ENCODE measurements at regions not wholly inside any gene's neighbourhood (a gene's known extent, or its start where the extent isn't known, plus 50 kb on each side); places are given as distances from the start of the nearest gene placed in this dataset.
"Not testable (repeated sequence)": the region's sequence is repeated elsewhere in the genome, so short reads cannot be mapped to it uniquely, and the experiment has no call there.

- not testable (repeated sequence) for DNase-seq
Measured at GRCh38 chr5:34329611-34330108, 286.6 kb upstream of the C1QTNF3 start.

DNA sequence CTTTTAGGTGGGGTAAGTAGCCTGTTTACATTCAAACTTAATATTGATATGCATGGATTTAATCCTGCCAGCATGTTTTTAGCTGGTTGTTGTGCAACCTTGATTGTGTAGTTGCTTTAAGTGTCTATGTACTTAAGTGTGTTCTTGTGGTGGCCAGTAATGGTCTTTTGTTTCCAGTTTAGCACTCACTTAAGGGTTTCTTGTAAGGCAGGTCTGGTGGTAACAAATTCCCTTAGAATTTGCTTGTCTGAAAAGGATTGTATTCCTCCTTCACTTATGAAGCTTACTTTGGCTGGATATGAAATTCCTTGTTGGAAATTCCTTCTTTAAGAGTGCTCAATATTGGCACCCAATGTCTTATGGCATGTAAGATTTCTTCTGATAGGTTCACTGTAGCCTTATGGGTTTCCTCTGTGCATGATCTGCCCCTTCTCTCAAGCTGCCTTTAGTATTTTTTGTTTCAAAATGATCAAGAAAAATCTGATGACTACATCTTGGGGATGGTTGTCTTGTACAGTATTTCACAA, 289.0 kb upstream of the C1QTNF3 start:
- DNase-seq, result not testable (repeated sequence)

- DNase-seq, result not testable (repeated sequence)
Measured at GRCh38 chr5:34339408-34340001, 296.5 kb upstream of the C1QTNF3 start.

DNA sequence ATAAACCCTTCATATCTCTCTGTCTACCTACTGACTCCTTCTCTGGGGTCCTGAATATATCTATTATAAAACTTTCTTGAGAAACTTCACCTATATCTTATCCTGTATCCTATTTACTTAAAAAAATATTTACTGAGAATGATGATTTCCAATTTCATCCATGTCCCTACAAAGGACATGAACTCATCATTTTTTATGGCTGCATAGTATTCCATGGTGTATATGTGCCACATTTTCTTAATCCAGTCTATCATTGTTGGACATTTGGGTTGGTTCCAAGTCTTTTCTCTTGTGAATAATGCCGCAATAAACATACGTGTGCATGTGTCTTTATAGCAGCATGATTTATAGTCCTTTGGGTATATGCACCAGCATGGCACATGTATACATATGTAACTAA, 301.7 kb upstream of the RAI14 start:
- DNase-seq, result not testable (repeated sequence)

- DNase-seq, result not testable (repeated sequence)
Measured at GRCh38 chr5:34371417-34371816, 284.7 kb upstream of the RAI14 start.

DNA sequence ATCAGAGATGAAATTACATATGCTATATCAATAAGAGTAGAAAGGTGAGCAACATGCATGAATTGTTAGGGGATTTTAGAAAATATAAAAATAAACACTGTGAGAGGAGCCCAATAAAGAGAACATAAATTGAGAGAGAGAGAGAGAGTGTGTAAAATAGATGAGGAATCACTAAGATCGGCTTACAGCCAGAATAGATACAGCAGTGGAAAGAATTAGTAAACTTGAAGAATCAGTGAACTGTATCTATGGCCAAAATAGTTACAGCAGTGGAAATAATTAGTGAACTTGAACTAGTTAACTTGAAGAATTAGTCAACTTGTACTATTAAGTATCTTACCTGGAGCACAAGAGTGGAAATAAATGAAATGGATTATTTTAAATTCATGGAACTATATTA, 284.3 kb upstream of the RAI14 start:
- DNase-seq, result not testable (repeated sequence)

DNA sequence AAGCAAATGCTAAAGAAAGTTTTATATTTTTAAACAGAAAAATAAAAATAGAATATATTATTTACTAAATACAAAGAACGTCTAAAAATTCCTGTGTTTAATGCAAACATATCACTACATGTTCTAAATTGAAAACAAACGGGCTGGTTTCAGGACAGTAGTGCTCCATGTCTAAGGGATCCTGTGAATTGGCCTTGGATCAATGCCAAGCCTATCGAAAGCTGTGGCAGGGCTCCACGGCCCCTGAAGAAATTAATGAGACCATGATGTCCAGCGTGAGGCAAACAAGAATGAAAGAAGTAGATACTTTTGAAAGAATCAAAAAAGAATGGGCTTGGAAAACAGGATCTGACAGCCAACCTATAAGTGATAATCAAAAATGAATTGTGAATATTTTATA, 283.4 kb upstream of the RAI14 start:
- DNase-seq, result not testable (repeated sequence)

DNA sequence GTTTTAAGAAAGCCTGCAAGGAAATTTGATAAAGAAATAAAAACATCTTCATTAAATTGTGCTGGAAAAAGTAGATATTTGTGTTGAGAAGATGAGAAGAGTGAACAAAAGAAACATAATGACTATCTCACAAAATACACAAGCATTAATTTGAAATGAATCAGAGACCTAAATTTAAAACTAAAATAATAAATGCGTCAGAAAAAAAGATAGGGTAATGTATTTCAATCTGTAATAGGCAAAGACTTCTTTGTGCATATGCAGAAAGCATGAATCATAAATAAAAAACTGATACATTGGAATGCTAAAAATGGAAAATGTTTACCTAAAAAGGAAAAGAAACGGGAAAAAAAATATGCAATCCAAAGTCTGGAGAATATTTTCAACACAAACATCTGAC, 278.5 kb upstream of the RAI14 start:
- not testable (repeated sequence) for DNase-seq

GRCh38 chr5:34378498-34378897, 277.6 kb upstream of the RAI14 start:
- not testable (repeated sequence) for DNase-seq

GRCh38 chr5:34388754-34389153, 267.4 kb upstream of the RAI14 start:
- not testable (repeated sequence) for DNase-seq

DNA sequence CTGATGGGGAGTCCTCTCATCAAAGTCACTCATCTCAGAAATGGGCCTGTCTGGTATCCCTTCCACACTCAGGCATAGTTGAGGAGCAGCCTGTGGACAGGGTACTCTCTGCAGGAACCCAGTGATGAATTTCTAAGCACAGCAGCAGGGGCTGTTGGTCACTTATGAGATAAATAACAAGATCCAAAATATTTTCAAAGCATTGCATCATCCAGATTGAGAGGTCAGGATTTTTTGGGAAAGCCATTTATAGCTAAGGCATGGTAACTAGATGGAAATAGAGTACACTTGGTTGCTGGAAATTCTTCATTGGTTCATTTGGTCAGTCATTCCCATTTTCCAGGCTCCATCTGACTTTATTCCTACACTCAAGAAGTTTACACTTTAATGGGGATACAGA, 246.8 kb upstream of the RAI14 start:
- no peak for DNase-seq

GRCh38 chr5:34410411-34411139, 245.6 kb upstream of the RAI14 start:
- DNase-seq, result no peak

GRCh38 chr5:34411470-34412346, 244.4 kb upstream of the RAI14 start:
- DNase-seq, result no peak

DNA sequence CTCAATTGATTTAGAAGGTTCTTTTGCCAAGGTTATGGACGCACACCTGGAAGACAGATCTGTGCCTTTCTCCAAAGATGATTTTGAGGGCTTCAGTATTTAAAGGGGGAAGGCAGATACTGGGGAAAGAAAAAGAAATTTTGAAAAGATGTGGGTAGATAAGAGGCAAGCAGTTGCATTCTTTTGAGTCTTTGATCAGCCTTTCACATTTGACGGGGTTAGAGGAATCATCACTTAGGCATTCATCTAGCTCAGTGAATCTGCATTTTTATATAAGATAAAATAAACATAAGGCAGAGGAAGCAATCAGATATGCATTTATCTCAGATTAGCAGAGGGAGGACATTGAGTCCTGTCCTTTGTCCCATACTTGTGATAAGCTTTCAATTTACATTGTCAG, 243.4 kb upstream of the RAI14 start:
- no peak for DNase-seq

DNA sequence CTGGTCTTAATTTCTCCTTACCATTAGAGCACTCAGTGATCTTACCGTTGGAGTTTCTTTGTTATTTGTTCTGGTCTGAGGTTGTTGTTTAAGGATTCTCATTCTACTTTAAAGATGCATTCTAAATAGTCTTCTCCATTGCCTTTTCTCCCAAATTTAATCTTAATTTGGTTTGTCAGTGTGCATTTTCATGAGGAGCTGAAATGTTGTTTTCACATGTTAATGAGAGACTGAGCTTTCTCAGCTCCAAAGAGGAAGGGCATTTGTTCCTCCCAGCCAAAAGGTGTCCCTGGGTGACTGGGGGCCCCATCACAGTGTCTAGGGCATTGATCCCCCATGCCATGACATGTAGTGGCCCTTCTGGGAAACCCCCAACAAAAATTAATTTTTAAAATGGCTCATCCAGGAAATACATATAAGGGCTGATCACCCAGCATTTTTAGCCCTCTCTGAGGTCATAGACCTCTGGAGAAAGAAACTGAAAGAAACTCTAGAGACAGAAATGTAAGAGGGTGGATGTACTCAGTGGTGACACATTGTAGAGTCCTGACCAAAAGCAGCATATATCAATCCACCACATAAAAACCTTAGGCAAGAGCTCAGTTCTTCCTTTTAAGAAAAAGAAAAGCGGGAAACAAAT, 240.4 kb upstream of the RAI14 start:
- no peak for DNase-seq

DNA sequence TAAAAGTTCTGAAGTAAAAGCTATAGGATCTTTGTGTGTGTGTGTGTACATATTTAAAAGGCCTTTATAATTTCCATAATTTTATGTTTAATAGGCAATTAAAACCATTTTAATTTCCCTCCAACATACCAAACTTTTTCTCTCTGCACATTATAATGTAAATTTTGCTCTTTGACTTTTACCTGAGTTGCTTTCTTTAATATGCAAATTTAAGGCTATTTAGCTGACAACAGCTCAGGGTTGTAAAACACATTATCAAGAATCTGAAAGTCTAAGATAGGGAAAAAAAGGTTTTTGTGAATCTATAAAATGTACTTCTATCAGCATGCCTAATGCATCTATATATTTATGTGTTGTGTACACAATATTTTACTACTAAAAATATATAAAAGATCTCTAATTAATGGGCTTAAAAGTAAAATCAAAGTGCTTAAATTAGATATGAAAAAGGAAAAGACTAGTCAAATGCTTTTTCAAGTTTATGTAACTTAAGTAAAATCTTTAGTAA, 239.6 kb upstream of the RAI14 start:
- DNase-seq, result no peak

GRCh38 chr5:34420191-34420590, 235.9 kb upstream of the RAI14 start:
- not testable (repeated sequence) for DNase-seq

- no peak for DNase-seq
Measured at GRCh38 chr5:34436761-34437501, 219.2 kb upstream of the RAI14 start.

DNA sequence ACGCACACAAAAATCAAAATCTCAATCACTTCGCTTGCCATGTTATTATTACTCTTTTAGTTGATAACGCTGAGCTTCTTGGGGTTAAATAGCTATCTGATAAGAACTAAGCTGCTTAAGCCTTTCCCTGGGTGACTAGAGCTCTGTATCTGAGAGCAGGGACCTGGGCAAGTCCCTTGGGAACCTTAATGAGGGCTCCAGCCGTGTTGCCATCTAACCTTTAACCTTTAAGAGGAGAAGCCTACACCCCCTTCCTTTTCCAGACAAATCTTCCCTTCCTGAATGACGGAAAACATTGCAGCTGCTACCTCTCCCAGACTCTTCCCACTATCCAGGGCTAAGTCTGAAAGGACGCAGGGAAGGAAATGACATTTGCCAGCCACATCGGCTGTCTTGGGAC, 216.5 kb upstream of the RAI14 start:
- DNase-seq, result no peak

DNA sequence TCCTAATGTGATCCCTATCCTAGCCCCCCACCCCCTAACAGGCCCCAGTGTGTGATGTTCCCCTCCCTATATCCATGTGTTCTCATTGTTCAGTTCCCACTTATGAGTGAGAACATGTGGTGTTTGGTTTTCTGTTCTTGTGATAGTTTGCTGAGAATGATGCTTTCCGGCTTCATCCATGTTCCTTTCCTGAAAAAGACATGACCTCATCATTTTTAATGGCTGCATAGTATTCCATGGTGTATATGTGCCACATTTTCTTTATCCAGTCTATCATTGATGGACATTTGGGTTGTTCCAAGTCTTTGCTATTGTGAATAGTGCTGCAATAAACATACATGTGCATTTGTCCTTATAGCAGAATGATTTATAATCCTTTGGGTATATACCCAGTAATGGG, 214.4 kb upstream of the RAI14 start:
- not testable (repeated sequence) for DNase-seq

DNA sequence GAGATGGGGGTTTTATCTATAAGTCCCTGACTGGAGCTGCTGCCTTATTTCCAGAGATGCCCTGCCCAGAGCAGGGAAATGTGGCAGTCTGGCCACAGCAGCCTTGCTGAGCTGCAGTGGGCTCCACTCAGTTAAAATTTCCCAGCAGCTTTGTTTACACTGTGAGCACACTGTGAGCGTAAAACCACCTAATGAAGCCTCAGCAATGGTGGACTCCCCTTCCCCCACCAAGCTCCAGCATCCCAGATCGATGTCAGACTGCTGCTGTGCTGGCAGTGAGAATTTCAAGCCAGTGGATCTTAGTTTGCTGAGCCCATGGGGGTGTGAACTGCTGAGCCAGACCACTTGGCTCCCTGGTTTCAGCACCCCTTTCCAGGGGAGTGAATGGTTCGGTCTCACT, 208.7 kb upstream of the RAI14 start:
- DNase-seq, result no peak

GRCh38 chr5:34449639-34450038, 206.5 kb upstream of the RAI14 start:
- DNase-seq, result no peak
